HEK293 (cell line): ENCODE measurements at regions not wholly inside any gene's neighbourhood (a gene's known extent, or its start where the extent isn't known, plus 50 kb on each side); places are given as distances from the start of the nearest gene placed in this dataset.

ENCODE experiments used
- CTCF ChIA-PET: fragments of 350-600 bp; formaldehyde crosslinking; extraction: SDS; loops from one replicate; lab custom pipeline; 2021; ENCODE audit warnings: antibody characterized with exemption; lab: Yijun Ruan, JAX
- POLR2A ChIA-PET: fragments of 300-600 bp; formaldehyde crosslinking; extraction: SDS; loops from one replicate; lab custom pipeline; 2020; ENCODE audit warnings: antibody characterized with exemption, inconsistent platforms; lab: Yijun Ruan, JAX
- H3K27ac ChIP-seq: fragments of 200-500 bp; sonication (Bioruptor generic); 2 replicates; pipeline ENCODE4 v1.5.1; 2014; ENCODE audit warnings: low read depth, low read length, control low read depth, inconsistent platforms; ENCODE audit errors: extremely low read depth
- H3K36me3 ChIP-seq, 2 experiments: fragments of 200-500 bp in 1 of 2; sonication (Bioruptor generic) in 1 of 2; 1 replicate in 1 of 2; 2 replicates in 1 of 2; pipeline ENCODE4 v1.5.1; 2014 to 2017; ENCODE audit warnings: inconsistent platforms in 2 of 2, low read length in 2 of 2; ENCODE audit not compliant: control insufficient read depth in 2 of 2, insufficient read depth in 1 of 2
- H3K4me1 ChIP-seq: fragments of 200-500 bp; sonication (Bioruptor generic); 2 replicates; pipeline ENCODE4 v1.5.1; 2014; ENCODE audit warnings: mild to moderate bottlenecking, low read length, inconsistent platforms; ENCODE audit not compliant: control insufficient read depth, insufficient read depth
- H3K4me3 ChIP-seq: 2 replicates; pipeline ENCODE4 v1.5.1; 2011; ENCODE audit warnings: low read depth, mild to moderate bottlenecking, control low read depth, low read length, moderate library complexity
- H3K9me3 ChIP-seq: fragments of 200-500 bp; sonication (Bioruptor generic); 2 replicates; pipeline ENCODE4 v1.5.1; 2014; ENCODE audit warnings: low read depth, low read length, inconsistent platforms; ENCODE audit not compliant: control insufficient read depth, insufficient read depth
- GLI2 ChIP-seq: fragments of 450-650 bp; formaldehyde crosslinking; IDR thresholded peaks from 2 replicates; pipeline ENCODE4; 2017; ENCODE audit warnings: missing biosample characterization, missing genetic modification characterization, low read depth, borderline replicate concordance
- GLI4 ChIP-seq: fragments of 450-650 bp; formaldehyde crosslinking; IDR thresholded peaks from 2 replicates; pipeline ENCODE4 v1.5.1; 2016; ENCODE audit warnings: missing biosample characterization, missing genetic modification characterization
- KLF1 ChIP-seq: fragments of 450-650 bp; formaldehyde crosslinking; IDR thresholded peaks from 2 replicates; pipeline ENCODE4 v1.5.1; 2016; ENCODE audit warnings: missing biosample characterization, missing genetic modification characterization
- KLF16 ChIP-seq: fragments of 450-650 bp; formaldehyde crosslinking; IDR thresholded peaks from 2 replicates; pipeline ENCODE4 v1.5.1; 2017; ENCODE audit warnings: missing biosample characterization, missing genetic modification characterization
- KLF8 ChIP-seq: fragments of 450-650 bp; formaldehyde crosslinking; IDR thresholded peaks from 2 replicates; pipeline ENCODE4 v1.5.1; 2016; ENCODE audit warnings: missing biosample characterization, missing genetic modification characterization
- PRDM6 ChIP-seq: fragments of 450-650 bp; formaldehyde crosslinking; IDR thresholded peaks from 2 replicates; pipeline ENCODE4 v1.5.1; 2017; ENCODE audit warnings: missing biosample characterization, missing genetic modification characterization
- ZBTB8A ChIP-seq: fragments of 450-650 bp; formaldehyde crosslinking; IDR thresholded peaks from 2 replicates; pipeline ENCODE4 v1.5.1; 2016; ENCODE audit warnings: missing biosample characterization, missing genetic modification characterization
- ZFP69B ChIP-seq: fragments of 450-650 bp; formaldehyde crosslinking; IDR thresholded peaks from 2 replicates; pipeline ENCODE4 v1.5.1; 2016; ENCODE audit warnings: missing biosample characterization, missing genetic modification characterization
- ZNF133 ChIP-seq: fragments of 450-650 bp; formaldehyde crosslinking; IDR thresholded peaks from 2 replicates; pipeline ENCODE4 v1.5.1; 2016; ENCODE audit warnings: missing biosample characterization, missing genetic modification characterization
- ZNF157 ChIP-seq: fragments of 450-650 bp; formaldehyde crosslinking; IDR thresholded peaks from 2 replicates; pipeline ENCODE4 v1.5.1; 2016; ENCODE audit warnings: missing biosample characterization, missing genetic modification characterization
- ZNF214 ChIP-seq: fragments of 450-650 bp; formaldehyde crosslinking; IDR thresholded peaks from 2 replicates; pipeline ENCODE4 v1.5.1; 2017; ENCODE audit warnings: missing biosample characterization, mild to moderate bottlenecking, missing genetic modification characterization, borderline replicate concordance
- ZNF223 ChIP-seq: fragments of 450-650 bp; formaldehyde crosslinking; IDR thresholded peaks from 2 replicates; pipeline ENCODE4 v1.5.1; 2016; ENCODE audit warnings: missing biosample characterization, missing genetic modification characterization
- ZNF302 ChIP-seq: fragments of 450-650 bp; formaldehyde crosslinking; IDR thresholded peaks from 2 replicates; pipeline ENCODE4 v1.5.1; 2016; ENCODE audit warnings: missing biosample characterization, missing genetic modification characterization, low read depth
- ZNF335 ChIP-seq: fragments of 450-650 bp; formaldehyde crosslinking; conservative IDR thresholded peaks from 2 replicates; pipeline ENCODE4 v1.5.1; 2016; ENCODE audit warnings: missing biosample characterization, missing genetic modification characterization
- ZNF341 ChIP-seq: fragments of 450-650 bp; formaldehyde crosslinking; IDR thresholded peaks from 2 replicates; pipeline ENCODE4; 2016; ENCODE audit warnings: low read depth, missing biosample characterization, missing genetic modification characterization
- ZNF366 ChIP-seq: fragments of 450-650 bp; formaldehyde crosslinking; conservative IDR thresholded peaks from 2 replicates; pipeline ENCODE4 v1.5.1; 2016; ENCODE audit warnings: missing biosample characterization, missing genetic modification characterization
- ZNF423 ChIP-seq: fragments of 450-650 bp; formaldehyde crosslinking; IDR thresholded peaks from 2 replicates; pipeline ENCODE4 v1.5.1; 2016; ENCODE audit warnings: missing biosample characterization, missing genetic modification characterization
- ZNF426 ChIP-seq: fragments of 450-650 bp; formaldehyde crosslinking; IDR thresholded peaks from 2 replicates; pipeline ENCODE4 v1.5.1; 2017; ENCODE audit warnings: missing biosample characterization, missing genetic modification characterization, mild to moderate bottlenecking, inconsistent platforms, moderate library complexity
- ZNF473 ChIP-seq: fragments of 450-650 bp; formaldehyde crosslinking; IDR thresholded peaks from 2 replicates; pipeline ENCODE4 v1.5.1; 2017; ENCODE audit warnings: missing biosample characterization, missing genetic modification characterization
- ZNF529 ChIP-seq: fragments of 450-650 bp; formaldehyde crosslinking; IDR thresholded peaks from 2 replicates; pipeline ENCODE4 v1.5.1; 2017; ENCODE audit warnings: missing genetic modification characterization, missing biosample characterization; ENCODE audit not compliant: insufficient replicate concordance
- ZNF544 ChIP-seq: fragments of 450-650 bp; formaldehyde crosslinking; IDR thresholded peaks from 2 replicates; pipeline ENCODE4 v1.5.0; 2017; ENCODE audit warnings: missing biosample characterization, missing genetic modification characterization
- ZNF664 ChIP-seq: fragments of 450-650 bp; formaldehyde crosslinking; IDR thresholded peaks from 2 replicates; pipeline ENCODE4 v1.5.1; 2016; ENCODE audit warnings: missing biosample characterization, missing genetic modification characterization
- ZNF692 ChIP-seq: fragments of 450-650 bp; formaldehyde crosslinking; IDR thresholded peaks from 2 replicates; pipeline ENCODE4 v1.5.1; 2016; ENCODE audit warnings: missing biosample characterization, missing genetic modification characterization
- ZNF837 ChIP-seq: fragments of 450-650 bp; formaldehyde crosslinking; IDR thresholded peaks from 2 replicates; pipeline ENCODE4 v1.5.1; 2016; ENCODE audit warnings: missing biosample characterization, missing genetic modification characterization

GRCh38 chr13:65943708-65944107, 1286.4 kb downstream of the PCDH9 start:
- Histone ChIP-seq H3K4me3 (no peak overlapping the region), H3K27ac (no peak overlapping the region), H3K4me1 (no peaks in the 10 kb centered on the region), H3K9me3 (no peaks in the 10 kb centered on the region), H3K36me3 (no peaks in the 10 kb centered on the region)
- POLR2A ChIA-PET = no interaction called here
- CTCF ChIA-PET = no interaction called here
- TF ChIP-seq ZNF529 (tag by site-specific recombination) (no peak), ZNF837 (tag by site-specific recombination) (no peak), GLI2 (tag by site-specific recombination) (no peak), PRDM6 (tag by site-specific recombination) (no peak), ZNF223 (tag by site-specific recombination) (no peak), KLF16 (no peak), ZNF664 (no peak)

GRCh38 chr13:65943024-65943423, 1287.1 kb downstream of the PCDH9 start:
- CTCF ChIA-PET = interaction anchor here (0.6 kb wide), 1 partner anchor 272 kb away, joined by 5 read pairs; no protein-coding TSS in a partner anchor
- POLR2A ChIA-PET = no interaction called here
- no peak for TF ChIP-seq ZFP69B (tag by site-specific recombination)
- no peak for TF ChIP-seq ZNF157 (tag by site-specific recombination)
- no peak for TF ChIP-seq ZNF335 (tag by site-specific recombination)
- TF ChIP-seq ZNF214 (tag by site-specific recombination) = no peak
- TF ChIP-seq PRDM6 (tag by site-specific recombination) = no peak
- no peak for TF ChIP-seq ZNF544 (tag by site-specific recombination)
- TF ChIP-seq KLF8 (tag by site-specific recombination) = no peak
- no peak for TF ChIP-seq ZNF426
- TF ChIP-seq ZNF133 (tag by site-specific recombination) = no peak
- no peak for TF ChIP-seq ZNF341 (tag by site-specific recombination)
- no peak for TF ChIP-seq ZNF692 (tag by site-specific recombination)
- no peak for TF ChIP-seq GLI2 (tag by site-specific recombination)
- no peak for TF ChIP-seq GLI4 (tag by site-specific recombination)
- no peaks in the 10 kb centered on the region for H3K4me1 ChIP-seq
- no peaks in the 10 kb centered on the region for H3K36me3 ChIP-seq
- no peak overlapping the region for H3K4me3 ChIP-seq
- H3K9me3 ChIP-seq = no peaks in the 10 kb centered on the region
- H3K27ac ChIP-seq = no peak overlapping the region

GRCh38 chr13:65940720-65941119, 1289.4 kb downstream of the PCDH9 start:
- H3K36me3 ChIP-seq = no peaks in the 10 kb centered on the region
- H3K4me1 ChIP-seq = no peaks in the 10 kb centered on the region
- no peak overlapping the region for H3K27ac ChIP-seq
- no peak overlapping the region for H3K4me3 ChIP-seq
- POLR2A ChIA-PET = no interaction called here
- no peaks in the 10 kb centered on the region for H3K9me3 ChIP-seq
- CTCF ChIA-PET = no interaction called here
- TF ChIP-seq ZBTB8A (tag by site-specific recombination) (no peak), ZNF335 (tag by site-specific recombination) (no peak), ZNF302 (tag by site-specific recombination) (no peak), ZNF473 (no peak), ZNF423 (tag by site-specific recombination) (no peak), KLF1 (tag by site-specific recombination) (no peak), ZNF366 (tag by site-specific recombination) (no peak), ZNF529 (tag by site-specific recombination) (no peak)
